C4-2B (cell line): ENCODE measurements at regions not wholly inside any gene's neighbourhood (a gene's known extent, or its start where the extent isn't known, plus 50 kb on each side); places are given as distances from the start of the nearest gene placed in this dataset.

Experiments used
- CTCF ChIP-seq: fragments of 450-650 bp; conservative IDR thresholded peaks from 2 replicates; pipeline ENCODE4 v1.5.1; 2017; ENCODE audit warnings: mild to moderate bottlenecking
- ZFX ChIP-seq: fragments of 450-650 bp; IDR thresholded peaks from 2 replicates; pipeline ENCODE4 v1.6.1; 2017

GRCh38 chr17:5837055-5837491, 233.1 kb upstream of the WSCD1 start:
- TF ChIP-seq CTCF (no peak), ZFX (no peak)
